ENCODE measurements at regions not wholly inside any gene's neighbourhood (a gene's known extent, or its start where the extent isn't known, plus 50 kb on each side); places are given as distances from the start of the nearest gene placed in this dataset.

DNA sequence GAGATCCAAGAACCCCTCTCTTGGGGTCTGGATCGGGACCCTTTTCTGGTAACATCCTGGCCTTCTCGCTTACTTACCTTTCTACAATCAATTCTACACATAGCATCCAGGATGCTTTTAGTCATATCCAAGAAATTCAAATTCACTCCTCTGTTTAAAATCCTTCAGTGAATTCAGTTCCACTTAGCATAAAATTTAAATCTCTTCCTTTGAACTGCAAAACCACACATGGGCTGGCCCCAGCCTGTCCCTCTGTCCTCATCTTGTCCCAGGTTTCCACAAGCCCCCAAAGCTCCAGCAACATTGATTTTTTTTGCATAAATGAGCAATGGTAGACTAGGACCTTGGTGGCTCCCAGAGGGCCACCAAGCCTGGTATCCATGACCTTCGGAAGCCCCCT lies 96.4 kb upstream of the C16orf82 start:
- no peak overlapping the region for H3K4me3 Mint-ChIP-seq
- Histone ChIP-seq H3K9ac (no peak overlapping the region), H3K36me3 (no peaks in the 10 kb centered on the region), H3K4me3 (no peak overlapping the region), H2AFZ (replicated peaks) (no peak overlapping the region), H4K20me1 (ENCODE audit: low read depth) (no peaks in the 10 kb centered on the region), H3K27ac (no peak overlapping the region), H3F3A (ENCODE audit: low read depth) (no peaks in the 10 kb centered on the region), H3K27me3 (no peaks in the 10 kb centered on the region), H3K9me3 (ENCODE audit: low read depth) (no peaks in the 10 kb centered on the region), H3K4me2 (no peak overlapping the region), H3K4me1 (no peaks in the 10 kb centered on the region), H3K79me2 (ENCODE audit: low read depth) (no peaks in the 10 kb centered on the region)
- no peak for DNase-seq (ENCODE audit: low spot score)
- H3K27ac Mint-ChIP-seq = no peak overlapping the region
- no peaks in the 10 kb centered on the region for H3K4me1 Mint-ChIP-seq
- no peak for TF ChIP-seq EZH2 (IDR thresholded peaks at IDR 0.05)
- TF ChIP-seq, protein P1, sequence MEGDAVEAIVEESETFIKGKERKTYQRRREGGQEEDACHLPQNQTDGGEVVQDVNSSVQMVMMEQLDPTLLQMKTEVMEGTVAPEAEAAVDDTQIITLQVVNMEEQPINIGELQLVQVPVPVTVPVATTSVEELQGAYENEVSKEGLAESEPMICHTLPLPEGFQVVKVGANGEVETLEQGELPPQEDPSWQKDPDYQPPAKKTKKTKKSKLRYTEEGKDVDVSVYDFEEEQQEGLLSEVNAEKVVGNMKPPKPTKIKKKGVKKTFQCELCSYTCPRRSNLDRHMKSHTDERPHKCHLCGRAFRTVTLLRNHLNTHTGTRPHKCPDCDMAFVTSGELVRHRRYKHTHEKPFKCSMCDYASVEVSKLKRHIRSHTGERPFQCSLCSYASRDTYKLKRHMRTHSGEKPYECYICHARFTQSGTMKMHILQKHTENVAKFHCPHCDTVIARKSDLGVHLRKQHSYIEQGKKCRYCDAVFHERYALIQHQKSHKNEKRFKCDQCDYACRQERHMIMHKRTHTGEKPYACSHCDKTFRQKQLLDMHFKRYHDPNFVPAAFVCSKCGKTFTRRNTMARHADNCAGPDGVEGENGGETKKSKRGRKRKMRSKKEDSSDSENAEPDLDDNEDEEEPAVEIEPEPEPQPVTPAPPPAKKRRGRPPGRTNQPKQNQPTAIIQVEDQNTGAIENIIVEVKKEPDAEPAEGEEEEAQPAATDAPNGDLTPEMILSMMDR (IDR thresholded peaks at IDR 0.05) = no peak
- TF ChIP-seq EZH2phosphoT487 (IDR thresholded peaks at IDR 0.05) = no peak
- peaks cover 4% of the 10 kb centered on the region for H3K27me3 Mint-ChIP-seq (ENCODE audit: insufficient read depth, low read depth)
- no peaks in the 10 kb centered on the region for H3K36me3 Mint-ChIP-seq
- no peaks in the 10 kb centered on the region for H3K9me3 Mint-ChIP-seq

DNA sequence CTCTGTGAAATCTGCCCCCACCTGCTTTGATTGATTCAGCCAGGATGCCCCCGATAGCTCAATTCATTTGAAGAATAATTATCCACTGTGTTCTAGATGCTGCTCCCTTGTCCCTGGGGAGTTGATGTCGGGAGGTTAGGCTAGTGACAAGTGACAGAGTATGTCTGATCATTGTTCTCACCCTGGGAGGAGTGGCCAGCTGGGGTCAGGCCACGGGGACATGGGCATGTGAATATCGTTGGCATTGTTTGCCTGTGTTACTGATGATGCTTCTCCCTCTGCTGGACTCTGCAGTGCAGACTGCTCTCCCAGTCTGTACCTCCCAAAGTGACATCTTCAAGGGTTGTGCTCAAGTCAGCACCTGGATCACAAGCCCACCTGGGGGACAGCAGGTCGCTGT lies 89.9 kb upstream of the C16orf82 start:
- H2AFZ ChIP-seq (replicated peaks) = no peak overlapping the region
- no peaks in the 10 kb centered on the region for H3K9me3 ChIP-seq (ENCODE audit: low read depth)
- no peak overlapping the region for H3K4me3 ChIP-seq
- no peaks in the 10 kb centered on the region for H3F3A ChIP-seq (ENCODE audit: low read depth)
- H3K27ac ChIP-seq = no peak overlapping the region
- no peaks in the 10 kb centered on the region for H3K36me3 ChIP-seq
- Mint-ChIP-seq H3K4me3 (no peak overlapping the region), H3K27ac (peak overlapping the region; percentile 9), H3K9me3 (no peaks in the 10 kb centered on the region), H3K4me1 (peaks cover 12% of the 10 kb centered on the region), H3K27me3 (ENCODE audit: insufficient read depth, low read depth) (peaks cover 8% of the 10 kb centered on the region), H3K36me3 (no peaks in the 10 kb centered on the region)
- DNase-seq (ENCODE audit: low spot score) = no peak
- TF ChIP-seq EZH2 (IDR thresholded peaks at IDR 0.05) = no peak
- TF ChIP-seq, protein P1 (IDR thresholded peaks at IDR 0.05) = no peak
- no peak for TF ChIP-seq EZH2phosphoT487 (IDR thresholded peaks at IDR 0.05)
- H3K27me3 ChIP-seq = no peaks in the 10 kb centered on the region
- no peak overlapping the region for H3K4me2 ChIP-seq
- H3K9ac ChIP-seq = no peak overlapping the region
- H3K4me1 ChIP-seq = no peaks in the 10 kb centered on the region
- no peaks in the 10 kb centered on the region for H3K79me2 ChIP-seq (ENCODE audit: low read depth)
- no peaks in the 10 kb centered on the region for H4K20me1 ChIP-seq (ENCODE audit: low read depth)

DNA sequence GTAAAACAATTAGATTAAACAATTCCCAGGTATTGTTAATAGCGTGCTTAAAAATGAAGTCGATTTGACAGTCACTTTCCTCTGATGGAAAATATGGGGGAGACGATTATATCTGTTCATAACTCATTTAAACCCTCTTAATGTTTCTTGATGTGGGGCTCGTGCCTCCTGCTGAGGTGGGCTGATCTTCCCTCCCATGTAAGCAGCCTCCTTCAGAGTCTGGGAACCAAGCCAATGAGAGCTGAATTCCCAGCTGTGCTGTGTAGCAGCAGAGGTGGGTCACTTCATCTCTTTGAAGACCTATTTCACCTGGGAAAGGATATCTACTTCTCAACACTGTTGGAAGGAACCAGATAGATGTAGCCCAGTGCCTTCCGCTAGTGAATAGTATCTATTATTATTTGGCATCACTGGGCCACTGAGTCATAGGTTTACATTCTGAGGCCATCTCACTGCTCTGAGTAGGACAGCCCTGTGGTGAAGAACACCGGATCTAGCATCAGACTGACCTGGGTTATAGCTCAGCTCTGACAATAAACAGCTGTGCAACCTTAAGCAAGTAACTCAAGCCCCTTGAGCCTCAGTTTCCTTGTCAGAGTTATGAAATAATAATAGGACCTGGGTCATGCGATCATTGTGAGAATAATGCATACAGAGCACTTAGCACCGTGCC lies 85.3 kb upstream of the C16orf82 start:
- TF ChIP-seq, protein P1 (IDR thresholded peaks at IDR 0.05) = no peak
- no peak for TF ChIP-seq EZH2phosphoT487 (IDR thresholded peaks at IDR 0.05)
- TF ChIP-seq EZH2 (IDR thresholded peaks at IDR 0.05) = no peak
- Histone ChIP-seq H3K4me2 (no peak overlapping the region), H3K9ac (no peak overlapping the region), H3F3A (ENCODE audit: low read depth) (peaks cover 16% of the 10 kb centered on the region), H3K27ac (no peak overlapping the region), H3K9me3 (ENCODE audit: low read depth) (no peaks in the 10 kb centered on the region), H3K4me3 (no peak overlapping the region), H3K79me2 (ENCODE audit: low read depth) (no peaks in the 10 kb centered on the region), H3K4me1 (peaks cover 2% of the 10 kb centered on the region), H4K20me1 (ENCODE audit: low read depth) (no peaks in the 10 kb centered on the region), H3K36me3 (no peaks in the 10 kb centered on the region), H3K27me3 (no peaks in the 10 kb centered on the region), H2AFZ (replicated peaks) (no peak overlapping the region)
- DNase-seq (ENCODE audit: low spot score) = no peak
- Mint-ChIP-seq H3K4me1 (peaks cover 34% of the 10 kb centered on the region), H3K27ac (peak overlapping the region; percentile 63), H3K9me3 (no peaks in the 10 kb centered on the region), H3K4me3 (no peak overlapping the region), H3K27me3 (ENCODE audit: insufficient read depth, low read depth) (peaks cover 13% of the 10 kb centered on the region), H3K36me3 (peaks cover 3% of the 10 kb centered on the region)
